Thymus (tissue), 11 donors: ENCODE measurements at regions not wholly inside any gene's neighbourhood (a gene's known extent, or its start where the extent isn't known, plus 50 kb on each side); places are given as distances from the start of the nearest gene placed in this dataset.
"Not testable (repeated sequence)": the region's sequence is repeated elsewhere in the genome, so short reads cannot be mapped to it uniquely, and the experiment has no call there.

Experiments used
- DNase-seq, 9 donors: peaks; one replicate each; pipeline ENCODE4 v3.0.0-alpha.2; 2013; ENCODE audit warnings: low spot score in 9 of 9, low read depth in 6 of 9, missing footprints in 1 of 9
- H3K27ac ChIP-seq, 2 donors: one replicate each; pipeline ENCODE4 v1.5.1; 2013; ENCODE audit warnings: control low read depth in 1 of 2, low read depth in 1 of 2, low read length in 1 of 2, mild to moderate bottlenecking in 1 of 2, moderate library complexity in 1 of 2
- H3K27me3 ChIP-seq, 2 donors: one replicate each; pipeline ENCODE4 v1.5.1; 2013; ENCODE audit warnings: low read length in 1 of 2; ENCODE audit not compliant: control insufficient read depth in 2 of 2, insufficient read depth in 1 of 2
- H3K36me3 ChIP-seq, 2 donors: one replicate each; pipeline ENCODE4 v1.5.1; 2013; ENCODE audit warnings: low read length in 1 of 2, mild to moderate bottlenecking in 1 of 2, moderate library complexity in 1 of 2; ENCODE audit not compliant: control insufficient read depth in 2 of 2, insufficient read depth in 2 of 2
- H3K4me1 ChIP-seq, 2 donors: one replicate each; pipeline ENCODE4 v1.5.1; 2013; ENCODE audit warnings: low read length in 2 of 2; ENCODE audit not compliant: control insufficient read depth in 2 of 2, insufficient read depth in 2 of 2
- H3K4me3 ChIP-seq, 2 donors: one replicate each; pipeline ENCODE4 v1.5.1; 2013; ENCODE audit warnings: low read length in 2 of 2, control low read depth in 1 of 2, mild to moderate bottlenecking in 1 of 2
- H3K9me3 ChIP-seq, 2 donors: one replicate each; pipeline ENCODE4 v1.5.1; 2013; ENCODE audit warnings: low read length in 1 of 2, mild to moderate bottlenecking in 1 of 2; ENCODE audit not compliant: control insufficient read depth in 2 of 2, insufficient read depth in 1 of 2
- WGBS: extraction: QIAGEN DNeasy Blood & Tissue Kit; methylation state at CpG from one replicate; pipeline ENCODE4 v1.1.7; 2013; 5-methylcytosine and 5-hydroxymethylcytosine counted together
- donor health status: healthy.

DNA sequence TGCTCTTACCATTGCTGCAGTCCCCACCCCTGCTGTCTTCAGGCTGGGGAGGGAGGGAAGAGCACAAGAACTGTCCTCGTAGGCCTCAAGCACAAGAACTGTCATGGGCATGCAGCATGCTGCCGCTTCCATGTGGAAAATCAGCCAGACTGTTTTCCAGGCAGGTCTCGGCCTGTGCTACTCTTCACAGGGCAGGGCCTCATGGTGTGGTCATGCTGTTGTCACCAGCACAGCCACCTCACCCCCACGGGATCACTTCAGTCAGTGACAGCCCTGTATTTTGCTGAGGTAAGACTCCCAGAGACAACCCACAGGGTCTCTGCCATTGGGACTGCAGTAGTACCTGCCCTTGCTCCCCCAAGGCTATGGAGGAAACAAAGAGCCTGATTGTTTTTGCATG, 205.3 kb downstream of the NAP1L3 start:
- WGBS = 64% methylated on average over 4 of the region's 4 CpGs
- H3K4me3 ChIP-seq = no peak overlapping the region
- peaks cover 0 to 14% of the 10 kb centered on the region in 2 donors for H3K9me3 ChIP-seq
- H3K36me3 ChIP-seq = no peaks in the 10 kb centered on the region
- no peak for DNase-seq
- no peaks in the 10 kb centered on the region for H3K27me3 ChIP-seq
- H3K27ac ChIP-seq = no peak overlapping the region
- no peaks in the 10 kb centered on the region for H3K4me1 ChIP-seq

DNA sequence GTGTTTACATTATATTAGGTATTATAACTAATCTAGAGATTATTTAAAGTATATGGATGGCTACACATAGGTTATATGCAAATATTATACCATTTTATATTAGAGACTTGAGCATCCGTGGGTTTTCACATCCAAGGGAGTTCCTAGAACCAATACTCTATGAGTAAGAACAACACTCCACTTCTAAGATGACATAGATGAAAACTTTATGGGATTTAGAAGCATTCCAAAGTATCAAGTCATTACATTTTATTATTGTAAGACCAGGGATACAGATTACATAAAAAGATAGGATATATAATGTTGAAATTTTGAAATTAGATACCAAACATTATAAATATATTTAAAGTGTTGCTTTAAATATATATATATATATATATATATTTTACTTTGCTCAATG, 207.0 kb downstream of the NAP1L3 start:
- H3K36me3 ChIP-seq = no peaks in the 10 kb centered on the region
- no peaks in the 10 kb centered on the region for H3K27me3 ChIP-seq
- no peak overlapping the region for H3K4me3 ChIP-seq
- peaks cover 0 to 14% of the 10 kb centered on the region in 2 donors for H3K9me3 ChIP-seq
- 80% methylated on average over 1 of the region's 1 CpG for WGBS
- no peaks in the 10 kb centered on the region for H3K4me1 ChIP-seq
- DNase-seq = no peak
- no peak overlapping the region for H3K27ac ChIP-seq

GRCh38 chrX:93461060-93461459, 212.3 kb downstream of the NAP1L3 start:
- Histone ChIP-seq H3K36me3 (no peaks in the 10 kb centered on the region), H3K4me1 (no peaks in the 10 kb centered on the region), H3K4me3 (no peak overlapping the region), H3K27me3 (no peaks in the 10 kb centered on the region), H3K27ac (no peak overlapping the region), H3K9me3 (no peaks in the 10 kb centered on the region)
- WGBS = 62% methylated on average over 3 of the region's 3 CpGs
- no peak for DNase-seq

DNA sequence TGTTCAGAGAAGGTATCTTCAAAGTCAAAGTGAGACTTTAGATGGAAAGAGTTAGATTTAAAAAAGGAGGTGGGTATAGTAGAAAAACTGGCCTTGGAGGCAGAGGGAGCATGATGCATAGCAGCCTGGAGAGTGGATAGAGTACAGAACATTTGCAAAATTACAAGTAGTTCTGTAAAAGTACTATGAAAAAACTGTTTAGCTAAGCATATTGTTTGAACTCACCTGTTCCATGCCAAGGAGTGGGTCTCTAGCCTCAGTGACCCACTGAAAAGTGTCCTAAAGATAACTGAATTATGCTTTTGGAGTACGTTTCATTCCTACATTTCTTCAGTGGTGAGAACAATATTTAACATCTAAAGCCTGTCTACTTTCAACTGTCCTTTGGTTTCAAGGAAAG, 218.9 kb downstream of the NAP1L3 start:
- Histone ChIP-seq H3K27me3 (no peaks in the 10 kb centered on the region), H3K4me3 (no peak overlapping the region), H3K36me3 (no peaks in the 10 kb centered on the region), H3K27ac (no peak overlapping the region), H3K4me1 (no peaks in the 10 kb centered on the region), H3K9me3 (no peaks in the 10 kb centered on the region)
- 88% methylated on average over 1 of the region's 1 CpG for WGBS
- no peak for DNase-seq

- not testable (repeated sequence) for H3K36me3 ChIP-seq, H3K4me1 ChIP-seq, H3K4me3 ChIP-seq, DNase-seq, H3K27ac ChIP-seq, H3K9me3 ChIP-seq, H3K27me3 ChIP-seq
- 91% methylated on average over 6 of the region's 6 CpGs for WGBS
These were observed 238.7 kb downstream of the NAP1L3 start for GRCh38 chrX:93434721-93435120.

- no peak for DNase-seq
- 62% methylated on average over 3 of the region's 3 CpGs for WGBS
- Histone ChIP-seq H3K27me3 (no peaks in the 10 kb centered on the region), H3K27ac (no peak overlapping the region), H3K36me3 (no peaks in the 10 kb centered on the region), H3K4me3 (no peak overlapping the region), H3K4me1 (no peaks in the 10 kb centered on the region), H3K9me3 (no peaks in the 10 kb centered on the region)
These were observed 244.9 kb downstream of the NAP1L3 start for GRCh38 chrX:93428497-93428896.

- H3K27ac ChIP-seq = no peak overlapping the region
- peak in 2 of 9 donors; percentile 0 to 28 for DNase-seq
- H3K36me3 ChIP-seq = no peaks in the 10 kb centered on the region
- WGBS = 20% methylated on average over 6 of the region's 6 CpGs
- no peak overlapping the region for H3K4me3 ChIP-seq
- H3K9me3 ChIP-seq = no peaks in the 10 kb centered on the region
- H3K27me3 ChIP-seq = no peaks in the 10 kb centered on the region
- no peaks in the 10 kb centered on the region for H3K4me1 ChIP-seq
These were observed 250.7 kb downstream of the NAP1L3 start for GRCh38 chrX:93422693-93423092.

GRCh38 chrX:93420525-93421082, 252.8 kb downstream of the NAP1L3 start:
- no peak for DNase-seq

DNA sequence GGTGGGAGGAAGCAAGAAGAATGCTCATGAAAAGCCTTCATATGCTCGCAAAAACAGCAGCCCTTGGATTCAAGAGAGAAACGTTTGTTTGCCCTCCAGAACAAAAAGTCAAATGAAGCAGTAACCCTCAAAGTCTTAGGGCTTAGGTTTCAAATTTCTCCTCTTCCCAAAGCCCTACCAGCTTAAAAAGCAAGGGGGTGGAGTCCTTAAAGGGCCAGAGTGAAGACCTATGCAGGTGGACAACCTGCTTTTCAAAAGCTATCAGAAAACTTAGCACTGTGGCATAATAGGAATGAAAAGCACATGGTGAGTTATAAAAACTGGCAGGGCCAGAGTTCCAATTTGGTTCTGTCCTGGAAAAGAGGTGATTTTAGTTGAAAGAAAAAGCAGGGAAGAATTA, 253.3 kb downstream of the NAP1L3 start:
- 57% methylated on average over 2 of the region's 2 CpGs for WGBS
- no peaks in the 10 kb centered on the region for H3K27me3 ChIP-seq
- no peaks in the 10 kb centered on the region for H3K4me1 ChIP-seq
- no peaks in the 10 kb centered on the region for H3K36me3 ChIP-seq
- no peak overlapping the region for H3K27ac ChIP-seq
- no peak overlapping the region for H3K4me3 ChIP-seq
- no peak for DNase-seq
- no peaks in the 10 kb centered on the region for H3K9me3 ChIP-seq

More at GRCh38 chrX:93420525-93421082, 252.8 kb downstream of the NAP1L3 start:
- Histone ChIP-seq H3K4me1 (no peaks in the 10 kb centered on the region), H3K36me3 (no peaks in the 10 kb centered on the region), H3K27ac (no peak overlapping the region), H3K27me3 (no peaks in the 10 kb centered on the region), H3K9me3 (no peaks in the 10 kb centered on the region), H3K4me3 (no peak overlapping the region)
- 87% methylated on average over 7 of the region's 7 CpGs for whole genome bisulfite sequencing

DNA sequence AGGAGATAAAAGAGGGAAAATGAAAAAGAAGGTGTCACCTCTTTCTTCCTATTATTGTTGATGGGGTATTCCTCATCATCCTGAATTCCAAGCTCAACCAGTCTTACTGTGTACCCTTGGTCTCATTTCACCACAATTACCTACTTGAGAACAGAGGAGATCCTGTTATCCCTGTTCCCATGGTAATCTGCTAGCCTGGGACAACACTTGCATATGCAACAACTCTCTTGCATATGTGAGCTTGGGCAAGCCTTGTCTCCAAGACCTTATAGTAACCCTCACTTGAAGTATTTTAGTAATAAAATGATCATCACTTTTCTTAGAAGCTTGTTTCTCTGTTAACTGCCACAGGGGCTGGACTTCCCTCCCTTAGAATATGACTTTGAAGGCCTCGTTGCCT, 253.7 kb downstream of the NAP1L3 start:
- no peaks in the 10 kb centered on the region for H3K9me3 ChIP-seq
- WGBS = 73% methylated on average over 1 of the region's 1 CpG
- no peaks in the 10 kb centered on the region for H3K36me3 ChIP-seq
- no peak overlapping the region for H3K4me3 ChIP-seq
- no peak for DNase-seq
- no peak overlapping the region for H3K27ac ChIP-seq
- H3K4me1 ChIP-seq = no peaks in the 10 kb centered on the region
- no peaks in the 10 kb centered on the region for H3K27me3 ChIP-seq
